HG02610 (cell line): ENCODE measurements at regions not wholly inside any gene's neighbourhood (a gene's known extent, or its start where the extent isn't known, plus 50 kb on each side); places are given as distances from the start of the nearest gene placed in this dataset.

Experiments used
- ATAC-seq: cut with Tn5 transposase; IDR thresholded peaks from one replicate; pipeline ENCODE4 v1.9.1; 2021; ENCODE audit warnings: mild to moderate bottlenecking, moderate library complexity; ENCODE audit not compliant: unreplicated experiment

- ATAC-seq = no peak
These were observed 252.4 kb downstream of the SEC23A start for GRCh38 chr14:38850664-38851063.

- no peak for ATAC-seq
These were observed 254.6 kb downstream of the SEC23A start for GRCh38 chr14:38848243-38848935.

- no peak for ATAC-seq
These were observed 255.9 kb downstream of the SEC23A start for GRCh38 chr14:38847161-38847560.

GRCh38 chr14:38839694-38840365 is 263.2 kb downstream of the SEC23A start:
- ATAC-seq = no peak

- no peak for ATAC-seq
These were observed 264.1 kb downstream of the SEC23A start for GRCh38 chr14:38838979-38839323.

- ATAC-seq = no peak
These were observed 264.7 kb downstream of the SEC23A start for GRCh38 chr14:38838049-38838978.

- no peak for ATAC-seq
These were observed 265.5 kb downstream of the SEC23A start for GRCh38 chr14:38837343-38838048.

GRCh38 chr14:38836539-38836938 is 266.5 kb downstream of the SEC23A start:
- no peak for ATAC-seq

- ATAC-seq = no peak
These were observed 267.2 kb downstream of the SEC23A start for GRCh38 chr14:38835874-38836273.

- ATAC-seq = no peak
These were observed 274.7 kb downstream of the SEC23A start for GRCh38 chr14:38828183-38828827.

GRCh38 chr14:38824706-38825105 is 278.3 kb downstream of the SEC23A start:
- ATAC-seq = no peak

- no peak for ATAC-seq
These were observed 284.5 kb downstream of the SEC23A start for GRCh38 chr14:38818555-38818954.

- ATAC-seq = no peak
These were observed 294.1 kb downstream of the SEC23A start for GRCh38 chr14:38808734-38809455.

- ATAC-seq = no peak
These were observed 303.4 kb downstream of the SEC23A start for GRCh38 chr14:38799671-38800070.

GRCh38 chr14:38794677-38795076 is 308.4 kb downstream of the SEC23A start:
- ATAC-seq = no peak

GRCh38 chr14:38791862-38792261 is 311.2 kb downstream of the SEC23A start:
- ATAC-seq = no peak

GRCh38 chr14:38790916-38791315 is 312.1 kb downstream of the SEC23A start:
- no peak for ATAC-seq

- no peak for ATAC-seq
These were observed 313.2 kb downstream of the SEC23A start for GRCh38 chr14:38789805-38790204.

GRCh38 chr14:38788060-38788459 is 315.0 kb downstream of the SEC23A start:
- ATAC-seq = no peak

GRCh38 chr14:38786921-38787320 is 316.1 kb downstream of the SEC23A start:
- no peak for ATAC-seq
